CD4-positive, alpha-beta T cell treated with Interleukin-21 for 1 hour (primary cell): ENCODE measurements at regions not wholly inside any gene's neighbourhood (a gene's known extent, or its start where the extent isn't known, plus 50 kb on each side); places are given as distances from the start of the nearest gene placed in this dataset.

ENCODE experiments used
- DNase-seq: peaks from one replicate; pipeline ENCODE4 v3.0.0-alpha.2; 2020

DNA sequence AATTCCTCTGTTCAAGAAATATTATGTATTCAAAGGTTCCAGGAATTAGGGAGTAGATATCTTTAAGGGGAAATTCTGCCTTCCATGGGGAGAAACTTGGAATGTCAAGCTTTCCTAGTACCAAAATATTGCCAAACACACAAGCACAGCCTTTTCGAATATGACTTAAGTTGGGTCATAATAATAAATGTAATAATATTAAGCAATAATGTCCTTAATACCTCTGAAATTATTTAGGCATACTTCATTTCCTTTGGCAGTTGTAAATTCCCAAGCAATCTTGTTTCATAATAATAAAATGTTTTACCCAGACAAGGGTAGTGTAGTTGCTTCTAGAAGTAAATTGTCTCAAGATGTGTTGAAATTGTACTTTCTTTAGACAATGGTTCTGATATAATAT is 630.3 kb upstream of the CDH18 start:
- DNase-seq: no peak

DNA sequence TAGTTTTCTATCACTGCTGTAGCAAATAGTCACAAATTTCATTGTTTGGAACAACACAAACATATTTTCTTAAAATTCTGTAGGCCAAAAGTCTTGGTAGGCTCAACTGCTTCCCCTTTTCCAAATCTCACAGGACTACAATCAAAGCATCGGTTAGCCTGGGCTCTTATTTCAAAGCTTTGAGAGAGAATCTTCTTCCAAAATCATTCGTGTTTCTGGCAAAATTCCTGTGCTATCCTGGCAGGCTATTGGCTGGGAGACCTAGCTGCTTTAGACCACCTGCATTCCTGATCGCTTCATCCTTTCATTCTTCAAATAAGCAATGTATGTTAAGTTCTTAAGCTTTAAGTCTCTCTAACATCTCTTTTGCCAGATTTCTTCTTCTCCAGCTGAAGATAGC is 629.8 kb upstream of the CDH18 start:
- no peak for DNase-seq

DNA sequence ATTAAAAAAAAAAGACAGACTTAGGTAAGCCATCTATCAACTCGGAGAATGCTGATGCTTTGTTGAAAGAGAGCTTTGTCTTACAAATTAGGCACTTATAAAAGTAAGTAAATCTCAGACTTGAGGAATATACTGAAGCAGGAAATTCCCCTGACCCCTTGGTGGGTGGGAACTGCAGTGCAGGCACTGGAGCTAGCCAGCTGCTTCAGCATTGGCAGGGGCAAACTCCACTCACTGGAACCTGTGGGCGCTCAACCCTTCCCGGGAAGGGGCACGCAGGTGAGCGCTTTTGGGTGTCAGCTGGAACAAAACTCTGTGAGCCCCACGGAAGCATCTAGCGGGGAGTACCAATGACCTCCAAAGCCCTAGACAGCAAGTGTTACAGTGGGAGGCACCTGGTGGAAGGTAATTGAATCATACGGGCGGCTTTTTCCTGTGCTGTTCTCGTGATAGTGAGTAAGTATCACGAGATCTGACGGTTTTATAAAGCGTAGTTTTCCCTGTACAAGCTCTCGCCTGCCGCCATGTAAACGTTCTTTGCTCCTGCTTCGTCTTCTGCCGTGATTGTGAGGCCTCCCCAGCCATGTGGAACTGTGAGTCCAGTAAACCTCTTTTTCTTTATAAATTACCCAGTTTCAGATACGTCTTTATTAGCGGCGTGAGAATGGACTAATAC is 628.0 kb upstream of the CDH18 start:
- DNase-seq: no peak

DNA sequence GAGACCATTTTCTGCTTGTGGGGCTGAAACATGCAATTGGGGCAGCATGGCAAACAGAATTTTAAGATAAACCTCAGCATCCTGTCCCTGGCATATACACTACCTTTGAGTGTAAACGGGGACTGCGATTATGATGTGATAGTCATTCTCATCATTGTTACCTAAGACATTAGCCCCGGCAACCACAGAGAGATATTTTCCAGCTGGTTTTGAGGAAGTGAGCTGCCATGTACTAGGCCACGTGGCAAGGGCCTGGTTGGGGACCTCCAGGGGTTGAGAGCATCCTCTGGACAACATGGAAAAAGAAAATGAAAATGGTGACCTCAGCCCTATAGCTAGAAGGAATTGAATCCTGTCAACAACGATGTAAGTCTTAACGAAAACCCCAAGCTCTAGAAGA is 623.6 kb upstream of the CDH18 start:
- no peak for DNase-seq

DNA sequence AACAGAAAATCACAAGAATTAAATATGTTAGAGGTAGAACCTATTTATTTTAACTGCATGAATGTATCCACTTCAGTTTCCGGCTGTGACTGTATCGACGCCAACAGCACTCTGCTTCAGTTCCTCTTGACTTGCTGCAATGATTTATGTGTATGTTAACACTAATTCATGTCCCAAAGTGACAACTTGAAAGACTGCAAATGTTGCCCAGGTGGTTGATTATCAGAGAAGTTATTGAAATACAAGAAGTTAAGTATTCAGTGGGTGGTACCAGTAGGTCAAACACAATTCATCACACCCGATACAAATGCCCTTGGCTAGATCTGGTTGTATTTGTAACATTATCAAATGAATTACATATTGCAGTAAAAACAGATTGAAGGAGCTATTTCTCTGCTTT is 622.7 kb upstream of the CDH18 start:
- no peak for DNase-seq

DNA sequence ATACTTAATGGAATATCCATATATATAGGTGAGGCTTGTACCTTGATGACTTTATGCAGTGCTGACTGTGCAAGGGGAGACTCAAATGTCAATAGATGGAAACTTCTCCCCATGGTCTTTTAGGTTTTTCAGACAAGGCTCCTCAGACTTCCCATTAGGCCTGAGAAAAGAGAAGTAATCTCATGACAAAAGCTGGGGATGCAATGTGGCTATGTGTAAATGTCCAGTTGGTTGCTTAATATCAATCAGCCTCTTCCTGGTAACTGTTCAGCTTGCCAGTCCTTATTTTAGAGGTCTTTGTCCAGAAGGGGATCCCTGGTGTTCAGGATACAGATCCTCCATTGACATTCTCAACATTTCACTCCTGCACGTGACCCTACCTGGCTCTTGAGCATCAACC is 621.1 kb upstream of the CDH18 start:
- DNase-seq: no peak

DNA sequence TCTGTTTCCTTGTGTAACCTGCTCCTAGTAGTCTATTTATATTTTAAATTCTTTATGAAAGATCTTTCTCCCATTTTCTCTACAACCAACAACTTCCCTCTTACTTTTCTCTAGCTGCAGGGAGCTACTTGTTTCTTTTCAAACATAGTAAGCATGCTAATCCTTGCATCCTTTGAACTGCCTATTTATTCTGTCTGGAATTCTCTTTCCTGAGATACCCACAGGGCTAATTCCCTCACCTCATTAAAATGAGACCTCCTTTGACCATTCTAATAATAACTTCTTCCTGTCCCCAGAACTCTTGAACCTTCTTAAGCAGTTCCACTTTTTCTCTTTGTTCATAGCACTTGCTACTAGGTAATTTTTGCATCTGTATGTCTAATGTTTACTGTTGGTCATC is 620.6 kb upstream of the CDH18 start:
- DNase-seq: no peak

DNA sequence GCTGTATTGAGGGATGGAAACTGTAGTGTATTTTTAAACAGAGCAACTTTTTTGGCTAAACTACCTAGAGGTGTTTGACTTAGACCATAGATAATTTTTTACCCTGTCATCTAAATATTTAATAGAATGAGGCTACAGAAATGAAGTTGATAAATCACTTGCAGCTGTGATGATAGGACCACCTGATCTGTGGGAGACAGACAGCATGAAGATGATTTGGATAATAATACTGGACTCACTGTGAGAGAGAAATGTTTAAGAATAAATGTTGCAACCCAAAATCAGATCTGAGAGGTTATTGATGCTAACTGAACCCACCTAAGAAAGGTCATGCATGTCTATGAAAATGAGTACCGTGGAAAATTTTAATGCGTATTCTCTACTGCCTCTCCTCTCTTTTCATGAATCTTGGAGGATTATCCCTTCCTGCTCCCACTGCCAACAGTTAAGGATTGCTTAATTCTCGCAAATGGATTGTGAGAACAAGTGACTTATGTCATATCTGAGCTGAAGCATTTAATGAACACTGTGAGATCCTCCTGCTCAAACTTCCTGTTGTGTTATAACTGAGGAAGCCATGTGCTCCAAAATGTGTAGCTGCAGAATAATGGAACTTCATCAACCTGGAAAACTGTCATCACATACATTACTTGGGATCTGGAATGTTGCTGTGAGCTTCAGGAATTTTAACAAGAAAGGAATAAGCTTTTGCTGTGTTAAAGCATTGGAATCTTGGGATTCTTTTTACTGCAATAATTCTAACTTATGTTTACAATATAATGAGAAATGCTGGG is 617.9 kb upstream of the CDH18 start:
- no peak for DNase-seq

DNA sequence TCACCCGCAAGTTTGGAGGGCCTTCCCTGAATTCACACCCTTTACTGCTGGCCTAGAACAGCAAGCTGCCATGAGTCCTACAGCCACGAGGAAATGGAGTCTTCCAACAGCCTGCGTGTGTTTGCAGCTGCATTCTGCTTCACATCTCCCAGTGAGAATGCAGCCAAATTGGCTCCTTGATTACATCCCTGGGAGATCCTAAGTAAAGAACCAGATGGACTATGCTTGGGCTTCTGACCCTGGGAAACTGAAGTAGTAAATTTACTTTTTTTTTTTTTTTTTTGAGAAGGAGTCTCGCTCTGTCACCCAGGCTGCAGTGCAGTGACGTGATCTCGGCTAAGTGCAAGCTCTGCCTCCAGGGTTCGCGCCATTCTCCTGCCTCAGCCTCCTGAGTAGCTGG is 617.0 kb upstream of the CDH18 start:
- no peak for DNase-seq

DNA sequence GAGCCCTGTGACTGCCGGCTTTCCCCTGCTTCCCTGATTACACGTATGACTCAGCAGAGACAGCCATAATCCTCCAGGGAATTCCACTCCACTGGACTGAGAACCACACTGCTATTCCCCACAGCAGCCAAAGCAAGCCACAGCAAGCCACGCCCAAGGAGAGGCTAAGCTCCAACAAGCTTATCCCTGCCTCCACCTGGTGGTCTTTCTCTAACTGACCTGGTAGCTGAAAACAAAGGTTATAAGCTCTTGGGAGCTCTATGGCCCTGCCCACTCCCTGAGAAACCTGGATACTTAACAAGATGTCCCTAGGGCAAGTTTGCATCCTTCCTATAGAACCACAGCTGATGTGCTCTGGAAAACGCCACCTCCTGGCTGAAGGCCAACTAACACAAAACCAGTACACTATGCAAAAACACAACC is 613.7 kb upstream of the CDH18 start:
- no peak for DNase-seq

DNA sequence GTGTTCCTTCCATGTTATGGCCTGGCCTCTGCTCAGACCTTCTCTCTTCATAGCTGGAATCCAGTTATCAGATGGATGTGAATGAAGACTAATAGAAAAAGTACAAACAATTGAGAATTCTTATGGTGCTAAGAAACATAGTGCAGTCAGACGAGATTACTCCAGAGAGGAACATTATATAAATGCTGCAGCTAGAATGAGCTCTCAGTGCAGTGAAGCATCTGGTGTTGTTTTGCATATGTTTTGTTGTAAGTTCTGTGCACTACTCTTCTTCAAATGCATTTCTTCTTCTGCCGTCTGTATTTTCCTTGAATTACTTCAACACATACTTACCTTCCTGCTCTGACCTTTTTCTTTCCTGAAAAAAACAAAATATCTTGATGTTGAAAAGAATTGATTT is 602.4 kb upstream of the CDH18 start:
- DNase-seq: no peak

DNA sequence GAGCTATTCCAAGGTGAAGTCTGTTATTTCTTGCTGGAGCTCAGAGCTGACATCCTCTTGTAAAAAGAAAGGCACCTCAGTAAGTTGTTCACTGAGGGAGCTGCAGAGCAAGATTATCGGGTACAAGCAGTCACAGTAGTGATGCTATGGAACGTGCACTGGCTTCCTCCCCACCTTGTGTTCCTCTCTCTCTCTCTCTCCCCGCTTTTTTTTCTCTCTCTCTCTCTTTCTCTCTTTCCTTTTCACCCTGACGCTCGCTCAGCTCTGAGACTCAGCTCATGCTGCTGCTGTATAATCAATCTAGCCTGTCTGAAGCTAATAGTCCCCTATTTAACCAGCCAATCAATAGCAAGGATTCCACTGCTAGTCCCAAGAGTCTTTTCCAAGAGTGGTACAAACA is 587.6 kb upstream of the CDH18 start:
- no peak for DNase-seq

DNA sequence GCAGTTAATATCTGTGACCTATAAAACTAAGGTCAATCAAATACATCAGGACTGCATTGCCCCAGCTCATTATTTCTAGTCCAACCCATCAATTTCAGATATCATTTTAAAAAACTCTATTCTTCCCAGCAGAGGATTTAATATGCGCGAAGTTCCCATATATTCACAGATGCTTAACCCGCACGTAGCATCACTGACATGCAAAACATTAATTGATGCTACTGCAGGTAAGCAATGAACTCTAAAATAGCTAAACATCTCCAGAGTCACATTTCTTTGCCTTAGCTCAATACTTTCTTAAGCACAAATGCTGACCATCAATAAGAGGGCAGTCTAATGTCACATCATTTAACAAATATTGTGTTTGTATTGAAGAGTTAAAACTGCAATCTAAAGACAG is 586.6 kb upstream of the CDH18 start:
- no peak for DNase-seq

DNA sequence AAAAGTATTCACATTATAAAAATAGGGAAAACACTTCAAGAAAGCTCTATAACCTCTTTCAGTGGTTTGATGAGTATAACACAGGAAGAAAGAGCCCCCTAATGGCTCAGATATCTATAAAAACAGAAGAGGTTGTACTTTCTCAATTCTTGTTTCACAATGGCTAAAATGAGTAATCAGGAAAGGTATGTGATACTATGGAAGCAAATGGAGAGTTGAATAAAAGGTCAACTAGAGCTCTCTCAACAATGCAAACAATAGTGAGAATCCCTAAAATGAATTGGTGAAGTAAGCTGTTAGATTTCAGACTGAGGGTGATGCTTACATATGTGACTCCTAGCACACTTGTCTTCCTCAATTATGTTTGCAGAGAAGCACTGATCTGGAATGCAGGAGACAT is 584.6 kb upstream of the CDH18 start:
- no peak for DNase-seq

DNA sequence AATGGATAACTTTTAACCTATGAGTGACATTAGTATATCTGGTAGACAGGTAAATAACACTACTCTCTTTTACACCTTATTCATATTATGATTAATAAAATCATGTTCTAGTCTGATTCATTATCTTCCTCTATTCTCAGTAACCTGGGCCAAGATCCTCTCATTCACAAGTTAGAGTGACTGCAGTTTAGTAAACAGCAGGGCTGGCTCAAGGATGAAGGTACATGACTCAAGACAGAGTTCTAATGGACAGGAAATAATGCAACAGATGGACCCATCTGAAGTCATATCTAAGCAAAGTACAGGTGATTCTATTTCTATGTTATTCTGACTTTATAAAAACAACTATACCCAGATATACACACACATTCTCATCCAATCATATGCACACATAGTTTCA is 582.5 kb upstream of the CDH18 start:
- DNase-seq: no peak

DNA sequence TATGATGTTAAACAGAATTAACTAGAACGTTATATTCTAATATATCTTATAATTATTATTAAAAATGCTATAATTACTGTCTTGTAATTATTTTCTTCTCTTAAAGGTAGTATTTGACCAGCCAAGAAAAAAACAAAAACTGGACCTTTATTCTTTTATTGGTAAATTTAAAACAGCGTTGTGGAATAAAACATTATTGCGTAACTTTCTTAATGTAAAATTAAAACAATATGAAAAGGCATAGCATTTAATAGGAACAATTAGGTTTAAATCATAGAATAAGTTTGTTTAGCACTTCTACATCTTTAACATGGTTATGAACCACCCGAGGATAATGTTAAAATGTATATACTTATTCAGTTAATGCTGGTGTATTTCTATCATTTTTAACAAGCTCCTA is 574.5 kb upstream of the CDH18 start:
- no peak for DNase-seq

DNA sequence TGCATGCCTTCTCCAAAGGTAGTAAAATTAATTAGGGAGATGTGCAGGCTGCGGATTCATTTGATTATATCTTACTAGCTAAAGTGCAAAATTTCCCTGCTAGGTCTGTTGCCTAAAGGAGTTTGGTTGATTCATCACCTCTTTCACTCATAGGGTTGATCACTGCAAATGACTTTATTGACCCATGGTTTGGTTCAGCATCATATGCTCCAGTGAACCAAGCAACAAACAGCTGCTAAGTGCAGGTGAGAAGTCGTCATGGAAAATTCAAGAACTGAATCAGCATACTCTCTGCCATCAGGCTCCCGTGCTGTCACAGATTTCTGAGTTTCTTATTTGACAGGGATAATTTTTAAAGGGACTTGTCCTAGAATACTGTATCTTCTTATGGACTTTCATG is 571.8 kb upstream of the CDH18 start:
- DNase-seq: no peak

DNA sequence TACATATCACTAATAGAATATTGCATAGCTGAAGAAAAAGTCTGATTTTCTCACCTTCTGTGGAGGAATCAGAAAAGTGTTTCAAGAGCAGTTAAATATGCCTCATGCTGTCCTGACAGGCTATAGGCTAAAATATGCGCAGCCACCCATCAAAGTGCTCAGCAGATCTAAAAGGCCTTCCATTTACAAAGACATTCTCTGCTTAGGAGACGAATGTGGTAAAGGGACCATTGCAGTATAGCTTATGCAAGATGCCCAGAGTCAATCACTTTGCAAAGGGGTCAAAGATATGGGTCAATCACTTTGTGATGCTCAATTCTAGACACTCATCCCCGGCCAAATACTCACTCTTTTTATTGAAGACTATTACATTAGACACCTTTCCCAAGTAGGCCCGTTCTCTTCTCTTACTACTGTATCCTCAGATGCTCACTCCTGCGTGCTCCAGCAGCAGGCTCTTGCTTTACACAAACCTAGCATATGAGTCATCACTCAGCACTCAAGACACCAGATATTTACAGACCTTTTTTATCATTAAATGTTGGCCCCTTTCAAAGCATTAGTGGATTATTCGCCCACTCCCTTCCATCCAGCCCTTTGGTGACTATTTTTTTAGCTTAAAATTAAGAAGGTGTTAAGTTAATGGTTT is 568.2 kb upstream of the CDH18 start:
- DNase-seq: no peak

DNA sequence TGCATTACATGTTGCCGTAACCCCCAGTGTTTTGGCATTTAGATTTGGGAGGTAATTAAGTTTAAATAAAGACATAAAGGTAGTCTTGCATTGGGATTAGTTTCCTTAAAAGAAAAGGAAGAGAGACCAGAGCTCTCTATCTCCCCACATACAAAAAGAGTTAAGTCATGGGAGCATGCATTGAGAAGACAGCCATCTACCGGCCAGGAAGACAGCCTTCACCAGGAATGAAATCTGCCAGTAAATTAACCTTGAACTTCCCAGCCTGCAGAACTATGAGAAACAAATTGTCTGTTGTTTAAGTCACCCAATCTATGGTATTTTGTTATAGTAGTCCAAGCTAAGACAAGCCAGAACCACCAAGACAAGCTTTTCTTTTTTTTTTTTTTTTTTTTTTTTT is 567.0 kb upstream of the CDH18 start:
- DNase-seq: no peak

DNA sequence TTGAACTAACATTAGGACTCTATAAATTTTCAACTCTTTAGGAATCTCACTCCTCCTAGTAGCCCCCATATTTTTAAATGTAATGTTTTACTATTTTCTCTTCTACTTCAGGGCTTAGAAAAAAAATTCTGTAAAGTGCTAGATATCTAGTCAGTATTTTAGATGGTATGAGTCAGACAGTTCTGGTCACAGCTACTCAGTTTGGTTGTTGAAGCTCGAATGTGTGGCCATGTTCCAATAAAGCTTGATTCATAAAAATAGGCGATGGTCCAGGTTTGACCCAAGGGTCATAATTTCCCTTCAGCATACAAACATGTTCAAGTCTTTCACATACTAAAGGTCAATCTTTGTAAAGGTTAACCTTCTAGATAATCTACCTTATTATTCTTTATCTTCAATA is 566.0 kb upstream of the CDH18 start:
- DNase-seq: no peak

DNA sequence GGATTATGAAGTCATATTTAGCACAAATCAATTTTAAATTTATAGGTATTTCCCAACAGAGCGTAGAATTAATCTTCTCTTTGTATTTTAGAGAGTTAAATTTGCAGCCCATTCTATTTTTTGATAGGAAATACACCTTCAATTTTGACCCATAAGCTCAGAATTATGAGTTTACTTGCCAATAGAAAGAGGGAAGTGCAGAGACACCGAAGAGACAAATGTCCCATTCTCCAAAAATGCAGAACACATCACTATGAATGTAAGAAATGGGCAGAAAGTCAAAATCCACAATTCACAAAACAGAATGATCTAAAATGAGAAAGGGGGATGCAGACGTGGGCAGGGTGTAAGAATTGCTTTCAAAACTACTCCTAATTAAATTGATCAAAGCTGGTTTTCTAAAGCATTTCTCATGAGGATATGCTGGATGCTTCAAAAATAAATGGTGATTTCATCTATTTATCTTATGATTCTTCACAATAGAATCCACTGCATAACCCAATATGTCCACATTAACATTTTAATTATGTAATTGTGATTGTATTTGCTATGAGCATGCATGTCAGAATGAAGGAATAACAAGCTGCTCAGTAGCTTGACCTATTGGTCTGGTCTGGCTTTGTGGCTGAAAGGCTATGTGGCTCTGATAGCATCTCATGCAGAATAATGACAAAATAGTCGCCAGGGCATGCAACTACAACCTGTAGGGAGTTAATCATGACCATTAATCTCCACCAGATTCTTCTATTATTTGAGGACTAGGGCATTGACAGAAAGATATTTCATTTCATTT is 550.1 kb upstream of the CDH18 start:
- no peak for DNase-seq

DNA sequence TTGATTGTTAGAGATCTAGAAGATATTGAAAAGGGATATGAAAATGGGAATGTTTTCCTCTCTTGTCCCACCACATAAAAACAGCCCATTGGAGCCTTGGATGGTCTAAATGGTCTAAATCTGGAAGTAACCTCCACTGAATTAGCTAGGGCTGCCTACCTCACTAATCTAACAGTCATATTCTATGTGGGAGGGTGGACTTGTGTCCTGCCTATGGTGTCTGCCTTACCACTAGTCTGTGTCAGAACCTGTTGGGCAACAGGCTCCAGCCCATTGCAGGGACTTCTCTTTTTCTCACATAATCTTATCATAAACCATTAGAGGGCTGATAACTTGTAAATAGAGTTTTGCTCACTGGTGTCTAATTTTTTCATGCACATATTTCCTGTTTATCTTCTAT is 548.8 kb upstream of the CDH18 start:
- DNase-seq: no peak

DNA sequence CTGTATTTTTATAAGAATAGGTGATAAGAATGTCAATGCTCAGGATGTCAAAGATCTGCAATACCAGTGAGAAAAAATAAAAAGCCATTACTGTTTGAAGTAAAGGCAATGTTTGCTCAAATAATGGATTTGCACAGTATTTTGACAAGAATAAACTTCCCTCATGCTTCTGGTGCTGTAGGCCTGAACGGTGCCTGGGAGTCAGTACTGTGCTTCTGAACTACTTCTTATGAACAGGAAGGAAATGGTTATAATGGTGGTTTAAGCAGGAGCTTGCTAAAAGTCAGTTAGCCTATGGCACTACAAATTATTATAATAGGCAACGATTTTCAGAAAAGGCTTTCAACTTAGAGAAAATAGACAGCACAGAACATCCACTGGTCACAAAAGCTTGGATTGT is 548.3 kb upstream of the CDH18 start:
- no peak for DNase-seq

DNA sequence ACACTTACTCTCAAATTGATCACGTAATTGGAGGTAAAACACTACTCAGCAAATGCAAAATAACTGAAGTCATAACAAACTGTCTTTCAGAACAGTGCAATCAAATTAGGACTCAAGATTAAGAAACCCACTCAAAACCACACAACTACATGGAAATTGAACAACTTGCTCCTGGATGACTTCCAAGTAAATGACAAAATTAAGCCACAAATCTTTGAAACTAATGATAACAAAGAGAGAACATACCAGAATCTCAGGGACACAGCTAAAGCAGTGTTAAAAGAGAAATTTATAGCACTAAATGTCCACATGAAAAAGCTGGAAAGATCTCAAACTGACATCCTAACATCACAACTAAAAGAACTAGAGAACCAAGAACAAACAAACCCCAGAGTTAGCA is 540.5 kb upstream of the CDH18 start:
- DNase-seq: no peak
